Fibroblast of mammary gland (primary cell): ENCODE measurements at regions not wholly inside any gene's neighbourhood (a gene's known extent, or its start where the extent isn't known, plus 50 kb on each side); places are given as distances from the start of the nearest gene placed in this dataset.

Experiments
- DNase-seq: peaks from one replicate; pipeline ENCODE4 v3.0.0-alpha.2; 2010; ENCODE audit warnings: low read depth
- H3K4me3 ChIP-seq: 2 replicates; pipeline ENCODE4 v1.5.1; 2011; ENCODE audit warnings: low read depth, mild to moderate bottlenecking, low read length, moderate library complexity; ENCODE audit not compliant: control insufficient read depth
- CTCF ChIP-seq: conservative IDR thresholded peaks from 2 replicates; pipeline ENCODE4 v1.5.1; 2011; ENCODE audit warnings: low read depth, low read length, inconsistent platforms; ENCODE audit not compliant: control insufficient read depth, insufficient read depth

GRCh38 chr5:116685931-116686330 is 111.3 kb upstream of the SEMA6A start:
- no peak for DNase-seq
- no peak overlapping the region for H3K4me3 ChIP-seq
- TF ChIP-seq CTCF: no peak

- TF ChIP-seq CTCF: no peak
- H3K4me3 ChIP-seq: no peak overlapping the region
- no peak for DNase-seq
These were observed 110.4 kb upstream of the SEMA6A start for GRCh38 chr5:116685069-116685468.

DNA sequence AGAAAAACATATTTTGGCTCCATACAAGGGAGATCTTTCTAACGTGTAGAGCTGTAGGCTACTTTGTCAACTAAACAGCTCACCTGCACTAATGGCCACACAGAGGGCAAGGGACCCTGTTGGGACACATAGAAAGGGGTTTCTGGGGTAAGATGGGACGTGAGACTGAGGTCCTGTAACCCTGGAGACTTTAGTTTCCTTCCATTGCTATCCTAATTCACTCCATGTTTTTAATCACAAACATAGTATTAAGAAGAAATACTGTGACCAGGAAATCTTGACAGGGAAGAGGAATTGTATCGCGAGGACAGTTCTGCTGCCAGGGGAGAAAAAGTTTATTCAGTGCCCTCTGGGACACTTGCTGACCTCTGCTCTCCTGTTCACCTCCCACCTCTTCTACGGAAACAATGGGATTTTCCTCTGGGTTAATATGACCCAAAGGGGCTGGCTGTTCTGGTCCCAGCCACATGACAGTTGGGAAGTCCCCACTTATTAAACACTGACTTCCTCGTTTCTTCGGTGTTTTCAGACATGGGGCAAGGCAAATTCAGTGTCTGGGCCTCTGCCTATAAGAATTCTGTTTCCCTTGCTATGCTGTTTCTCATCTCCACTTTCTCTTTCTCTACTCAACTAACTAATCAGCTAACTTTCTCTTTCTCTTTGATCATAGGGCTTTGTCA is 106.9 kb upstream of the SEMA6A start:
- TF ChIP-seq CTCF: no peak
- no peak for DNase-seq
- no peak overlapping the region for H3K4me3 ChIP-seq

- no peak for TF ChIP-seq CTCF
- DNase-seq: no peak
- H3K4me3 ChIP-seq: no peak overlapping the region
These were observed 100.9 kb upstream of the SEMA6A start for GRCh38 chr5:116675626-116675910.

GRCh38 chr5:116674881-116675625 is 100.4 kb upstream of the SEMA6A start:
- H3K4me3 ChIP-seq: no peak overlapping the region
- no peak for DNase-seq
- TF ChIP-seq CTCF: no peak

- no peak for TF ChIP-seq CTCF
- no peak for DNase-seq
- no peak overlapping the region for H3K4me3 ChIP-seq
These were observed 98.8 kb upstream of the SEMA6A start for GRCh38 chr5:116673453-116673852.
